Brain microvascular endothelial cell (primary cell): ENCODE measurements at regions not wholly inside any gene's neighbourhood (a gene's known extent, or its start where the extent isn't known, plus 50 kb on each side); places are given as distances from the start of the nearest gene placed in this dataset.

Experiments used
- DNase-seq: peaks from one replicate; pipeline ENCODE4 v3.0.0-alpha.2; 2020
- H3K27ac ChIP-seq: fragments of 250-450 bp; sonication (Bioruptor Pico); 2 replicates; pipeline ENCODE4 v1.5.1; 2020; ENCODE audit warnings: mild to moderate bottlenecking, moderate library complexity
- H3K27me3 ChIP-seq: fragments of 250-450 bp; sonication (Bioruptor Pico); replicated peaks from 2 replicates; pipeline ENCODE4 v1.5.1; 2020; ENCODE audit warnings: mild to moderate bottlenecking
- H3K36me3 ChIP-seq: fragments of 250-450 bp; sonication (Bioruptor Pico); replicated peaks from 2 replicates; pipeline ENCODE4 v1.5.1; 2020; ENCODE audit warnings: mild to moderate bottlenecking
- H3K4me3 ChIP-seq: 2 replicates; pipeline ENCODE4 v1.5.1; 2011; ENCODE audit warnings: low read depth, mild to moderate bottlenecking, control low read depth, low read length, moderate library complexity
- in situ Hi-C: cut with HindIII; loops from 2 replicates; pipeline ENCODE4 v1.10.0; 2017; ENCODE audit warnings: low sequenced_read_pairs, low pct_ligation_motif_present
- TF ChIP-seq, protein P1 (sequence below): IDR thresholded peaks from 2 replicates; pipeline ENCODE4 v1.5.1; 2011; ENCODE audit warnings: low read depth, mild to moderate bottlenecking, moderate library complexity, low read length, control low read depth, inconsistent platforms; ENCODE audit errors: missing control alignments

- H3K27ac ChIP-seq: no peak overlapping the region
- no peaks in the 10 kb centered on the region for H3K36me3 ChIP-seq
- in situ Hi-C loops: no loop called here
- H3K4me3 ChIP-seq: no peak overlapping the region
- H3K27me3 ChIP-seq: no peaks in the 10 kb centered on the region
- TF ChIP-seq, protein P1, sequence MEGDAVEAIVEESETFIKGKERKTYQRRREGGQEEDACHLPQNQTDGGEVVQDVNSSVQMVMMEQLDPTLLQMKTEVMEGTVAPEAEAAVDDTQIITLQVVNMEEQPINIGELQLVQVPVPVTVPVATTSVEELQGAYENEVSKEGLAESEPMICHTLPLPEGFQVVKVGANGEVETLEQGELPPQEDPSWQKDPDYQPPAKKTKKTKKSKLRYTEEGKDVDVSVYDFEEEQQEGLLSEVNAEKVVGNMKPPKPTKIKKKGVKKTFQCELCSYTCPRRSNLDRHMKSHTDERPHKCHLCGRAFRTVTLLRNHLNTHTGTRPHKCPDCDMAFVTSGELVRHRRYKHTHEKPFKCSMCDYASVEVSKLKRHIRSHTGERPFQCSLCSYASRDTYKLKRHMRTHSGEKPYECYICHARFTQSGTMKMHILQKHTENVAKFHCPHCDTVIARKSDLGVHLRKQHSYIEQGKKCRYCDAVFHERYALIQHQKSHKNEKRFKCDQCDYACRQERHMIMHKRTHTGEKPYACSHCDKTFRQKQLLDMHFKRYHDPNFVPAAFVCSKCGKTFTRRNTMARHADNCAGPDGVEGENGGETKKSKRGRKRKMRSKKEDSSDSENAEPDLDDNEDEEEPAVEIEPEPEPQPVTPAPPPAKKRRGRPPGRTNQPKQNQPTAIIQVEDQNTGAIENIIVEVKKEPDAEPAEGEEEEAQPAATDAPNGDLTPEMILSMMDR: no peak
- DNase-seq: no peak
Observed at GRCh38 chr3:94543161-94543560, 480.3 kb downstream of the NSUN3 start.

DNA sequence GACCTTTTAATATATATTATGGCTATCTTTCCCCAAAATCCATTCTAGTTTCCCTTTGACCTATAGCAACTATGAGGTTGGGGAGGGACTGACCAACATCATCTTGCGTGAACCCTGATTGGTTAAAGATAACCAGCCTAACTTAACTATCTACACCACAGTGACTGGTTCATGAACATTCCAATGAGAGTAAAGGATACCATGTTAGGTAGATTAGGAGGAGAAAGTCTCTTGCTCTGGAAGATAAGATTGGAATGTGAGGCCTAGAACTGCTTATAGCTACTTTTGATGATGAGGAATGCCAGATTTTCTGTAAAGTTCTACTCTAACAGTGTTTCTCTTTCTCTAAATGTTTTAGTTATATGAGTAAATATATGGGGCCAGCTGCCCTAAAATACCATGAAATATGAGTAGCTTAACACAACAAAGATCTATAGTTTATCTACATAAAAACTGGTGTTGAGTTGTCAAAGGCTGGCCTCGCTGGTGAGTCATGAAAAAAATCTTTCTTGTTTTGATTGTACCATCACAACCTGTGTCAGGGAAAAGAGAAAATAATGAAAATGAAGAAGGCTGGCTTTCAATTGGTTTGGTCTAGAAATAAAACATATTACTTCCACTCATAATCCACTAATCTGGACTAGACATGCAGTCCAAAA lies 481.4 kb downstream of the NSUN3 start:
- in situ Hi-C loops: no loop called here
- H3K27ac ChIP-seq: no peak overlapping the region
- H3K27me3 ChIP-seq: no peaks in the 10 kb centered on the region
- H3K4me3 ChIP-seq: no peak overlapping the region
- DNase-seq: peak; percentile 27
- TF ChIP-seq, protein P1: no peak
- H3K36me3 ChIP-seq: no peaks in the 10 kb centered on the region

DNA sequence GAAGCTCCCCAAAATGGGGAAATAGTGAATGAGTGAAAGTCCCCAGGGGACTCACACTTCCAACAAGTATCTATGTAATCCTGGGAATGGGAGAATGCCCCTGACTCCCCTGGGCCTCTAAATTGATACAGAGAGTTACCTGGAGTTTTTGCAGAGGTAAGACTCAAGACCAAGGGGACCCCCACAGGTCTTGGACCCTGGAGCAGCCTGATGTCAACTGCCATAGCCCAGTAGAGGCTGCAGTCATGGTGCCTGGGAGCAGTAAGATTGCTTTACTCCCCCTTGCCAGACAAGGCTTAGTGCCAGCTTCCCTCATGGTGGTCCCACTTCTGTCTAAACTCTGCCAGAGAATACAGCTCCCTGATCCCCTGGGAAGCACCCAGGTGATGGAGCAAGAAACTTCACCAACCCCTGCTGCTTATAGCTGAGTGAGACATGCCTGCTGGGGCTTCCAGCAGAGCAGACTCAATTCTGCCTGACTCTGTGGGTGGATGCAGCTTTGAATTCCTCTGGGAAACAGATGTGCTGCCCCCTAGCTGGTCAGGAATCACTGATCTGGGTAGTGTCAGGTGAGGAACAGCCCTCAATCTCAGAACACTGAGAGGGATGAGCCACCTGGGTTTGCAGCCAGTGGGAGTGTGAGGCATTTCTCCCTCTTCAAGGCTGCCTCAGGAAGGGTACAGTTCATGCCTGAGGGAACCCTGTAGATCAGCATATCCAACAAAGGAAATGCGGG lies 485.9 kb downstream of the NSUN3 start:
- TF ChIP-seq, protein P1: no peak
- DNase-seq: no peak

GRCh38 chr3:94561094-94561493 lies 498.2 kb downstream of the NSUN3 start:
- Histone ChIP-seq H3K36me3 (no peaks in the 10 kb centered on the region), H3K4me3 (no peak overlapping the region), H3K27me3 (no peaks in the 10 kb centered on the region), H3K27ac (no peak overlapping the region)
- TF ChIP-seq, protein P1: no peak
- in situ Hi-C loops: no loop called here
- DNase-seq: no peak

More for the DNA sequence above, 485.9 kb downstream of the NSUN3 start:
- H3K27ac ChIP-seq: no peak overlapping the region
- in situ Hi-C loops: no loop called here
- no peak overlapping the region for H3K4me3 ChIP-seq
- no peaks in the 10 kb centered on the region for H3K36me3 ChIP-seq
- H3K27me3 ChIP-seq: no peaks in the 10 kb centered on the region

DNA sequence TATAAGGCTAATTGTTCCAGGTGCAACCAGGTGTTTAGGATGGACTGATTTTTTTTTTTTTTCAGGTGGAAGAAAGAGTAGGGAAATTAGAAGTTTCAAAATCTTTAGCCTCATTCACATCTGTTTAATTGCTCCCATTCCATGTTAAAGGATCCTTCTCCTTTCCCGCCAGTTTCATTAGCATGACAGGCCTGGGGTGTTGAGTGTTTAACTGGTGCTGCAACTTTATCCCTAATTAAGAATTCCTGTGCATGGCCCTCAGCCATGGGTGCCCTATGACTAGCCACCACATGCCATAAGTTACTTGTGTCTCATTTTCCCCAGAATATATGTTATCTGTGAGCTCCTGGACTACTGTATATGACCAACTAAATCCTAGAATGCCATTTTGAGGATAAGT lies 501.4 kb downstream of the NSUN3 start:
- H3K27me3 ChIP-seq: no peaks in the 10 kb centered on the region
- no peak overlapping the region for H3K4me3 ChIP-seq
- H3K36me3 ChIP-seq: no peaks in the 10 kb centered on the region
- in situ Hi-C loops: no loop called here
- no peak overlapping the region for H3K27ac ChIP-seq
- TF ChIP-seq, protein P1: no peak
- DNase-seq: no peak
